HUES6 (cell line): ENCODE measurements at regions not wholly inside any gene's neighbourhood (a gene's known extent, or its start where the extent isn't known, plus 50 kb on each side); places are given as distances from the start of the nearest gene placed in this dataset.
A peak's percentile ranks its signal among the peaks of the same experiment; 100 is the strongest.

ENCODE experiments used
- H3K27ac ChIP-seq: 2 replicates; pipeline ENCODE4 v1.7.0; 2013; ENCODE audit warnings: low read depth, mild to moderate bottlenecking, low read length, inconsistent platforms
- H3K27me3 ChIP-seq: 2 replicates; pipeline ENCODE4 v1.6.1; 2013; ENCODE audit warnings: low read length; ENCODE audit not compliant: control insufficient read depth, insufficient read depth
- H3K36me3 ChIP-seq: 2 replicates; pipeline ENCODE4 v1.6.1; 2013; ENCODE audit warnings: low read length; ENCODE audit not compliant: control insufficient read depth, insufficient read depth
- H3K4me1 ChIP-seq: 2 replicates; pipeline ENCODE4 v1.6.1; 2013; ENCODE audit warnings: low read length; ENCODE audit not compliant: control insufficient read depth, insufficient read depth
- H3K4me3 ChIP-seq: 2 replicates; pipeline ENCODE4 v1.5.1; 2013; ENCODE audit warnings: low read depth, low read length
- H3K9ac ChIP-seq: one replicate; pipeline ENCODE4 v1.6.1; 2013; ENCODE audit warnings: mild to moderate bottlenecking, low read length
- H3K9me3 ChIP-seq: 2 replicates; pipeline ENCODE4 v1.6.1; 2013; ENCODE audit warnings: low read depth, low read length; ENCODE audit not compliant: control insufficient read depth, insufficient read depth

DNA sequence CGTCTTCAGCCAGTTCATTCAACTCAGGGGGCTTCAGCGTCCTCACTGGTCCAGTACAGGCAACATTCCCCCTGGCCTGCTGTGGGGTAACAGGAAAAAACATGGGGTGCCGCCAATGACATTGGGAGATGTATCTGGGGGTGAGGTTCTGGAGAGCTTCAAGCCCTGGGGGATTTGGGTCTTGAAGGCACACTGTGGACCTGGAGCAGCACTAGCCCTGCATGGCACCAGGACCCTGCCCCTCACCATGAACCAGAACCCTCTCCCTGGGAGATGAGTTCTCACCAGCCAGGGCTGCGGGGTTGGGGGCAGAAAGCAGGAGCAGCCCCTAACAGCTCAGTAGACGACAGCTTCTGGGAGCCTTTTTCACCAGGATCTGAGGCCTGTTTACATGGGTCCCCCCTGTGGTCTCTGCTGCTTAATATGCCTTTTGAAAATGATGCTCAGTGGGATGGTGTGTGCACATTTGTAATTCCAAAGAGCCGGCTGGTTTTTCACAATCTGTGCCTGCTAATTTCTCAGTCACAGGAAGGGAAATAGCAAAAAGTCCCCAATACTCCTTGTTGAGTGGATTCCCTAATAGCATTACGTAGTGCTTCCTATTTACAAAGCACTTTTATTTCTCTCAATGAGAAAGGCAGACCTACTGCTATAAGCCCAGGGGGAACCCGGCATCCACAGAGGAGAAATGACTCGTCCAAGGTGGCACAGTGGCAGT lies 509.5 kb downstream of the RPS24 start:
- Histone ChIP-seq H3K9ac (no peak overlapping the region), H3K27ac (no peak overlapping the region), H3K27me3 (peaks cover 5% of the 10 kb centered on the region; the same call in 1 of the 2 replicates), H3K9me3 (0 out of 2 replicates have a peak, but pooled peaks cover 3% of the 10 kb centered on the region), H3K4me3 (no peak overlapping the region), H3K36me3 (no peaks in the 10 kb centered on the region), H3K4me1 (peaks cover 24% of the 10 kb centered on the region; the same call in 1 of the 2 replicates)

DNA sequence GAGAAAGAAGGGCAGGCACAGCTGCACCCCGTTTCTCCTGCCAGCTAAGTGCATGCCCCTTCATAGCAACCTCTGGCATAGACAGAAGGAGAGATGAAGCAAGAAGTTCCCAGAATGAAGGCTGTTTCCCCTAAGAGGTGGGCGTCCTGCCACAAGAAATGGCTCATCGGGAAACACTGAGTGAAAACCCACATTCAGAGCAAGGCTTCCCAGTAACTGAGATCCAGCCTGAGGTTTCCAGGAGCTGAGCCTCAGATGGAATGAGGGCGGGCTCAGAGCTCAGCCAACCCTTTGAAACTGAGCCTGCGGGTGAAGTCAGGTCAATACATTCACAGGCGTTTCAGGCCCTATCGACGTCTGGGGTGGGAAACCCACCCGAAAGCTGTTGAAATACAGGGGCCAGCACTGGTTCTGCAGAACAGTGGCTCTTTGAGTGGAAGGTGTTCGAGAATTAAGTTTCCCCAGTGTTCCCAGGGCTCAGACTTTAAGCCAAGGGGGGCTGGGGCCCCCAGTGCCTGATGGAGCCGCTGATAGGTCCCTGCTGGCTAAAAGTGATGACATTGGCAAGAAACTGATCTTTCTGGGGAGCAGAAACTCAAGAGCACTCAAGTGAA lies 510.2 kb downstream of the RPS24 start:
- peaks cover 24% of the 10 kb centered on the region; the same call in 1 of the 2 replicates for H3K4me1 ChIP-seq
- 0 out of 2 replicates have a peak, but pooled peaks cover 3% of the 10 kb centered on the region for H3K9me3 ChIP-seq
- no peak overlapping the region for H3K9ac ChIP-seq
- H3K27ac ChIP-seq: no peak overlapping the region
- no peaks in the 10 kb centered on the region for H3K36me3 ChIP-seq
- H3K27me3 ChIP-seq: peaks cover 9% of the 10 kb centered on the region
- H3K4me3 ChIP-seq: no peak overlapping the region

DNA sequence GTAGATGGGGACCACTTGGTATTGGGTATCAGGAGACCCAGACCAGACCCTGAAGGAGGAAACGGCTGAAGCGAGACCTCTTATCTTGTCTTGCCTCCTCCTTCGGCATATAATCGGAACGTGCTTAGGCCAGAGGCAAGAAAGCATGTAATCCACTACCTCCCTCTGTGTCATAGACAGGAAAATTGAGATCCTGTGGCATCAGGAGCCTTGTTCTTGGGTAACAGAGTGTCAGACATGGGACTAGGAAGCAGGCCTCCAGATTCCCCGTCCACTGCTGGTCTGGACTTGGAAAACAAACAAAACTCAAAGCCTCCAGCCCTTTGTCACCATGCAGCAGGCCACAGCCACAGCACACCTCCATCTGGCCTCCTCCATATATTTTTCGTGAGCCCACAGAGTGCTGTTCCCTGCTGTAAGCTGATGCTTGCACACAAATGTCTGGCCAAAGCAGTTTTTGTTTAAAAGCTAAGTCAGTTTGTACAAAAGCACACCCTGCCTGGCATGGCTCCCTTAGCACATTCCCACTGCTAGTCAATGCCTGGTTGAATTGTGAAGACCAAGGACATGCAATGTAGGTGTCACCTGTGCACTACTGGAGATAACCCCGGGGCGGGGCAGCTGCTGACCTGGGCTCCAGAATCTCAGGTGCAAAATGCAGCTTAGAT lies 510.9 kb downstream of the RPS24 start:
- H3K9me3 ChIP-seq: 0 out of 2 replicates have a peak, but pooled peaks cover 3% of the 10 kb centered on the region
- H3K4me3 ChIP-seq: no peak overlapping the region
- peaks cover 5% of the 10 kb centered on the region for H3K27me3 ChIP-seq
- no peak overlapping the region for H3K9ac ChIP-seq
- no peaks in the 10 kb centered on the region for H3K36me3 ChIP-seq
- no peak overlapping the region for H3K27ac ChIP-seq
- peaks cover 24% of the 10 kb centered on the region; the same call in 1 of the 2 replicates for H3K4me1 ChIP-seq

DNA sequence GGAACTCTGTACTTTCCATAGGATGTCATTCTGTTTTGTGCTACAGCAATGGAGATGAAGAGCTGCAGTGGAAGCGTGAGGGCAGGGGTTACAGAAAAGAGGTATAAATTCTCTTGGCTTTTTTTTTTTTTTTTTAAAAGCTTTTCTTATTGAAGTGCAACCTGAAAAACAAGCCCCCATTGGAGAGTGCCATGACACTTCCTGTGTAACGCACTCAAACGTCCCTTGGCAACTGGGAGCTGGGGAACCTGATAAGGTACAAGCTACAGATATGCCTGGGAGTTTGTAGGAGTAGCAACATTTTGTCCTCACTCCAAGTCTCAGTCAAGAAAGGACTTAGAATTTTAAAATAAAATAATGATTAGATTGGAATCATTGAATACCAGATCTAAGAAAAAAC lies 512.1 kb downstream of the RPS24 start:
- Histone ChIP-seq H3K9ac (no peak overlapping the region), H3K4me3 (no peak overlapping the region), H3K36me3 (no peaks in the 10 kb centered on the region), H3K9me3 (0 out of 2 replicates have a peak, but pooled peaks cover 3% of the 10 kb centered on the region), H3K4me1 (peaks cover 31% of the 10 kb centered on the region), H3K27me3 (peaks cover 12% of the 10 kb centered on the region), H3K27ac (no peak overlapping the region)

DNA sequence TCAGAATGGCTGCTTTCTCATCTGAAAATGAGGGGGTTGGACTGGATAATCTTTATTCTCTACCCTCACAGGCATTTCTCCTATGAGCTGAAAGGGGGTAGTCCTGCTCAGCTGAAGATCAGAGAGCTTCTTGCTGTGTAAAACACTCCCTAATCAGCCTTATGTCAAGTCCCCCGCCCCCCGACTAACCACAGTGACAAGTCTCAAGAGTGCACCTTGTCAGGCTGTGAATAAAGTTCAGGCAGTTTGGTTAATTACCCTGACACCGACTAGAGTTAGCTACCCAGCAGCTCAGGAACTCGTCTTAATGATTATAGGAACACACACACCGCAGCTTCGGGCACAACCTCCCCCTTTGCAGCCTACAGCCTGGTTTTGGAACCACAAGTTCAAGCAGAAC lies 513.7 kb downstream of the RPS24 start:
- no peaks in the 10 kb centered on the region for H3K36me3 ChIP-seq
- no peak overlapping the region for H3K27ac ChIP-seq
- no peak overlapping the region for H3K9ac ChIP-seq
- no peaks in the 10 kb centered on the region for H3K9me3 ChIP-seq
- H3K27me3 ChIP-seq: peaks cover 12% of the 10 kb centered on the region
- peaks cover 38% of the 10 kb centered on the region for H3K4me1 ChIP-seq
- H3K4me3 ChIP-seq: no peak overlapping the region

DNA sequence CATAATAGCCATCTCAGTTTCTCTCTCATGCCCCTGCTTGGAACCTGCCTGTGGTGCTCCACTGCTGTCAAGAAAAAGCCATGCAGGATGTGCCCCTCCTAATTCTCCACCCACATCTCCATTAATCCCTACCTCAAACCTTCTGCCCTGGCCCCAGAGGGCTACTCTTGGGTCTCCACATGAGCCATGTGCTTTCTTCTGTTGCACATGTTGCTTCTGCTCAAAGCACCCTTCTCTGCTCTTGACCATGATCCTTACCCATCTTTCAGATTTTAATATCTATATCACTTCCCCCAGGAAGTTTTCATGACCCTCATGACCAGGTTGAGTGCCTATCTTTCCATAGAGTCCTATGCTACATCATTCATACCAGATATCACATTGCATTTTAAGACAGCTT lies 514.2 kb downstream of the RPS24 start:
- Histone ChIP-seq H3K4me3 (no peak overlapping the region), H3K27ac (no peak overlapping the region), H3K4me1 (peaks cover 39% of the 10 kb centered on the region), H3K27me3 (peaks cover 12% of the 10 kb centered on the region), H3K9ac (no peak overlapping the region), H3K36me3 (no peaks in the 10 kb centered on the region), H3K9me3 (no peaks in the 10 kb centered on the region)

DNA sequence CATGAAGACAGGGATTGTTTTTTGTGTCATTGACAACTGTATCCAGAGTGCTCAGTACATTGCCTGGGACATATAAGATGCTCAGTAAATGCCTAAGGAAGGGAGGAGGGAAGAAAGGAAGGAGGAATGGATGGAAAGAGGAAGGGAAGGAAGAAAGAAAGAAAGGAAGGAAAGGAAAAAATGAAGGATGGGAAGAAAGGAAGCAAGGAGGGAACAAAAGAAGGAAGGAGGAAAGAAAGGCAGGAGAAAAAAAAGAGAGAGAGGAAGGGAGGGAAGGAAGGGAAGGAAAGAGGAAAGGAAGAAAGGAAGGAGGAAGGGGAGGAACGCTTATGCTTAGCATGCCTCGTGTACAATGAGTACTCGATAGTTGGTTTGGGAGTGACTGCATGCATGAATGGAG lies 514.7 kb downstream of the RPS24 start:
- Histone ChIP-seq H3K9me3 (no peaks in the 10 kb centered on the region), H3K27ac (no peak overlapping the region), H3K4me3 (no peak overlapping the region), H3K4me1 (peaks cover 43% of the 10 kb centered on the region), H3K36me3 (no peaks in the 10 kb centered on the region), H3K9ac (no peak overlapping the region), H3K27me3 (peaks cover 12% of the 10 kb centered on the region)

DNA sequence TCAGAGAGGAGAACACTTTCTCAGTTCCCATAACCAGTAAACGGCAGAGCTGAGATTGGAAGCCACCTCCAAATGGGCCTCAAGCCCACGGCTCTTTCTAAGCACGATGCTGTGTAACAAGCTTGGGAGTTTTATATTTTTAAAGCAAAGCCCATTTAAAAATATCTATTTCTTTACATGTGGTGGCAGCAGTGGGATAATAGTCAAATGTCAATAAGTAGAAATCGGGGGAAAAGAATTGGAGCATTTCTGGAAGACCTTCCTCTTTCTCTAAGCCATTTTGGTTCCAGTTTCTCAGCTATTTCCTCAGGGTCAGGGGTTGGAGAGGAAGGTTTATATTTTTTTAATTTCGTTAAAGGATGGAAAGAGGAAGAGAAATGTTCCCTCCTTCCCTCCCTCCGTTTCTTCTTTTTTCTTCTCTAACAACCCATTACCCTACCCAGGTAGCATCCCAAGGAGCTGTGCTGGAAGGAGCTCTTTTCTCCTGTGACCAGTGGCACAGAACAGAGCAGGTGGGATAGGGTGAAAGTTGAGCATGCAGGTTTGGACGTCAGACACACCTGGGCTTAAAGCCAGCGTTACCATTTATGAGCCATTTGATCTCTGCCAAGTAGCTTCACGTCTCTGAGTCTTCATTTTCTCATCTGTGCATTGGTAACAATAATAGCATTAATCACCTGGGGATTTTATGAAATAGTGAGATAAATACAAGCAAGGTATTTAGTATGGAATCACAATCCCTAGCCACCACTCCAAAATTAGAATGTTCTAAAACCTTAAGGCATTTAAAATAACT lies 515.7 kb downstream of the RPS24 start:
- Histone ChIP-seq H3K36me3 (no peaks in the 10 kb centered on the region), H3K4me3 (no peak overlapping the region), H3K9me3 (no peaks in the 10 kb centered on the region), H3K27ac (no peak overlapping the region), H3K9ac (no peak overlapping the region), H3K27me3 (peaks cover 12% of the 10 kb centered on the region), H3K4me1 (peaks cover 34% of the 10 kb centered on the region)

DNA sequence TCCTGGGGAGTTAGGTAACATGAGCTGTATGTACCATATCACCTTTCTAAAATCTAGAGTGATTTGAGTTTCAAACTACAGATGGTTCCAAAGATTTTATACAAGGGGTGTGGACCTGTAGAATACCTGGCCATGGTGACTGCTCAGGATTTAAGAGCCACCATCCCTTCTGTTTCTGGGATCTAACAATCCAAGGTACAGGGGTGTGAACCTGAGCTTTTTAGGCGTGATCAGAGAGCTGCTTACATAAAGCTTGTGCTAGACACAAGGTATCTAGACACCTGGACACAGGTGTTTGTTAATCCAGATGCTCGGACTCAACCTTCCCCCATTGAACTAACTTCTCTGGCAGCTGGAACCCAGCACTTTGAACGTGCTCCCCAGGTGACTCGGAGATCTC lies 516.4 kb downstream of the RPS24 start:
- no peaks in the 10 kb centered on the region for H3K36me3 ChIP-seq
- H3K9me3 ChIP-seq: no peaks in the 10 kb centered on the region
- H3K27me3 ChIP-seq: peaks cover 12% of the 10 kb centered on the region
- no peak overlapping the region for H3K9ac ChIP-seq
- peaks cover 33% of the 10 kb centered on the region for H3K4me1 ChIP-seq
- no peak overlapping the region for H3K4me3 ChIP-seq
- no peak overlapping the region; the same call in 1 of the 2 replicates for H3K27ac ChIP-seq

DNA sequence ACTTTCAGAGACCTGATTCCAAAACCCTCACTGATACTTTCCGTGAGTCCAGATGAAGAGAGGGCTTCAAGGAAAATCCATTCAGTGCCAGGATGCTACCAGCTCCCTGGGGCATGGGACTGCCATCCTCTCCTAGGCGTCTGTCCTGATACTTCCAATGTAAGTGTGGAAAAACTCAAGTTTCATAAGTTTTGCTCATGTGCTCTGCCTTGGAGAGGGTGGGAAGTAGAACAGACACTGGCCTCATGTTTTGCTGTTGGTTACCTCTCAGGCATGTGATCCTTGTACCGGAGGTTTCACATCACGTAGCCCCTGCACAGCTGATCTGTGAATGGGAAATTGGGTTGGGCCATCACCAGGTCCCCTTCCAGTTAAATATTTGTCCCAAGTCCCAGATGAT lies 517.1 kb downstream of the RPS24 start:
- Histone ChIP-seq H3K27ac (peak overlapping the region; percentile 93; the same call in 1 of the 2 replicates), H3K9me3 (no peaks in the 10 kb centered on the region), H3K27me3 (peaks cover 12% of the 10 kb centered on the region), H3K4me3 (peak overlapping the region; percentile 11; the same call in 1 of the 2 replicates), H3K4me1 (peaks cover 33% of the 10 kb centered on the region), H3K9ac (peak overlapping the region; percentile 70), H3K36me3 (no peaks in the 10 kb centered on the region)
